ENCODE measurements at regions not wholly inside any gene's neighbourhood (a gene's known extent, or its start where the extent isn't known, plus 50 kb on each side); places are given as distances from the start of the nearest gene placed in this dataset.
"Not testable (repeated sequence)": the region's sequence is repeated elsewhere in the genome, so short reads cannot be mapped to it uniquely, and the experiment has no call there.

GRCh38 chr18:5830902-5831301, 64.4 kb downstream of the TMEM200C start:
- H4K20me1 ChIP-seq (ENCODE audit: insufficient read depth, low read length); H3K36me3 ChIP-seq (ENCODE audit: insufficient read depth, low read length); H3K27ac ChIP-seq (ENCODE audit: low read depth, low read length, poor library complexity, severe bottlenecking); H3K4me2 ChIP-seq (ENCODE audit: low read length); BruUV-seq (replicated peaks); CTCF ChIA-PET (ENCODE audit: unreplicated experiment); H3K79me2 ChIP-seq (ENCODE audit: insufficient read depth, low read depth, low read length); H3K9me2 ChIP-seq (ENCODE audit: insufficient read depth, low read length); intact Hi-C loops (cut with micrococcal nuclease; ENCODE audit: unreplicated experiment); H3K4me3 ChIP-seq (ENCODE audit: low read depth, low read length, poor library complexity, severe bottlenecking); H3K4me1 ChIP-seq (ENCODE audit: insufficient read depth, low read length, poor library complexity, severe bottlenecking); H2AFZ ChIP-seq (ENCODE audit: low read length); H3K9me3 ChIP-seq (ENCODE audit: low read length); DNase-seq (ENCODE audit: low spot score): not testable (repeated sequence)
- POLR2A ChIA-PET: interaction anchor here (0.6 kb wide), 1 partner anchor 743 kb away, joined by 4 read pairs; no protein-coding TSS in a partner anchor

- no peak for DNase-seq (ENCODE audit: low spot score)
- H3K79me2 ChIP-seq (ENCODE audit: insufficient read depth, low read depth, low read length): no peaks in the 10 kb centered on the region
- CTCF ChIA-PET (ENCODE audit: unreplicated experiment): no interaction called here
- intact Hi-C loops (cut with micrococcal nuclease; ENCODE audit: unreplicated experiment): no loop called here
- no TSS peak for BruUV-seq (replicated peaks)
- TF ChIP-seq CTCF (conservative IDR thresholded peaks at IDR 0.05; ENCODE audit: low read length) (no peak), EZH2phosphoT487 (IDR thresholded peaks at IDR 0.05; ENCODE audit: borderline replicate concordance, low read depth, low read length) (no peak)
- H3K4me2 ChIP-seq (ENCODE audit: low read length): no peak overlapping the region
- H3K4me1 ChIP-seq (ENCODE audit: insufficient read depth, low read length, poor library complexity, severe bottlenecking): no peaks in the 10 kb centered on the region
- no peaks in the 10 kb centered on the region for H3K9me2 ChIP-seq (ENCODE audit: insufficient read depth, low read length)
- no peaks in the 10 kb centered on the region for H4K20me1 ChIP-seq (ENCODE audit: insufficient read depth, low read length)
- POLR2A ChIA-PET: interaction anchor here (0.6 kb wide), 1 partner anchor 1418 kb away, joined by 5 read pairs; no protein-coding TSS in a partner anchor
- no peaks in the 10 kb centered on the region for H3K9me3 ChIP-seq (ENCODE audit: low read length)
- H3K4me3 ChIP-seq (ENCODE audit: low read depth, low read length, poor library complexity, severe bottlenecking): no peak overlapping the region
- no peak overlapping the region for H3K27ac ChIP-seq (ENCODE audit: low read depth, low read length, poor library complexity, severe bottlenecking)
- no peak overlapping the region for H2AFZ ChIP-seq (ENCODE audit: low read length)
- no peaks in the 10 kb centered on the region for H3K36me3 ChIP-seq (ENCODE audit: insufficient read depth, low read length)
Observed at GRCh38 chr18:5828913-5829312, 66.4 kb downstream of the TMEM200C start.

GRCh38 chr18:5825663-5826062, 69.7 kb downstream of the TMEM200C start:
- DNase-seq (ENCODE audit: low spot score): no peak
- Histone ChIP-seq H4K20me1 (ENCODE audit: insufficient read depth, low read length) (no peaks in the 10 kb centered on the region), H2AFZ (ENCODE audit: low read length) (no peak overlapping the region), H3K4me1 (ENCODE audit: insufficient read depth, low read length, poor library complexity, severe bottlenecking) (no peaks in the 10 kb centered on the region), H3K36me3 (ENCODE audit: insufficient read depth, low read length) (no peaks in the 10 kb centered on the region), H3K27ac (ENCODE audit: low read depth, low read length, poor library complexity, severe bottlenecking) (no peak overlapping the region), H3K4me3 (ENCODE audit: low read depth, low read length, poor library complexity, severe bottlenecking) (no peak overlapping the region), H3K79me2 (ENCODE audit: insufficient read depth, low read depth, low read length) (no peaks in the 10 kb centered on the region), H3K4me2 (ENCODE audit: low read length) (no peak overlapping the region), H3K9me3 (ENCODE audit: low read length) (no peaks in the 10 kb centered on the region), H3K9me2 (ENCODE audit: insufficient read depth, low read length) (no peaks in the 10 kb centered on the region)
- ChIA-PET CTCF (ENCODE audit: unreplicated experiment) (no interaction called here), POLR2A (no interaction called here)
- no TSS peak for BruUV-seq (replicated peaks)
- TF ChIP-seq CTCF (conservative IDR thresholded peaks at IDR 0.05; ENCODE audit: low read length) (no peak), EZH2phosphoT487 (IDR thresholded peaks at IDR 0.05; ENCODE audit: borderline replicate concordance, low read depth, low read length) (no peak)
- intact Hi-C loops (cut with micrococcal nuclease; ENCODE audit: unreplicated experiment): no loop called here
